T-helper 1 cell (primary cell): ENCODE measurements at regions not wholly inside any gene's neighbourhood (a gene's known extent, or its start where the extent isn't known, plus 50 kb on each side); places are given as distances from the start of the nearest gene placed in this dataset.

Experiments
- DNase-seq, 5 donors: peaks; one replicate each; pipeline ENCODE4 v3.0.0-alpha.2; 2012 to 2020

- no peak for DNase-seq
These were observed 87.9 kb upstream of the SPON1 start for GRCh38 chr11:13874597-13874996.

- DNase-seq: no peak
These were observed 86.9 kb upstream of the SPON1 start for GRCh38 chr11:13875643-13876042.

- DNase-seq: no peak
These were observed 86.1 kb upstream of the SPON1 start for GRCh38 chr11:13876423-13876822.

GRCh38 chr11:13878077-13878476 lies 84.4 kb upstream of the SPON1 start:
- no peak for DNase-seq

- no peak for DNase-seq
These were observed 81.9 kb upstream of the SPON1 start for GRCh38 chr11:13880634-13881033.

GRCh38 chr11:13881226-13881905 lies 81.2 kb upstream of the SPON1 start:
- no peak for DNase-seq

GRCh38 chr11:13883042-13883441 lies 79.5 kb upstream of the SPON1 start:
- peak in 1 of 5 donors; percentile 18 for DNase-seq

- DNase-seq: no peak
These were observed 78.9 kb upstream of the SPON1 start for GRCh38 chr11:13883589-13883988.

- DNase-seq: no peak
These were observed 78.2 kb upstream of the SPON1 start for GRCh38 chr11:13884158-13884799.

GRCh38 chr11:13885083-13885482 lies 77.4 kb upstream of the SPON1 start:
- DNase-seq: no peak

GRCh38 chr11:13889552-13890249 lies 72.8 kb upstream of the SPON1 start:
- DNase-seq: no peak

GRCh38 chr11:13891911-13892310 lies 70.6 kb upstream of the SPON1 start:
- no peak for DNase-seq

- no peak for DNase-seq
These were observed 66.1 kb upstream of the SPON1 start for GRCh38 chr11:13896175-13896980.

- DNase-seq: no peak
These were observed 65.6 kb upstream of the SPON1 start for GRCh38 chr11:13896981-13897353.

GRCh38 chr11:13897646-13898276 lies 64.8 kb upstream of the SPON1 start:
- DNase-seq: no peak

GRCh38 chr11:13899603-13900002 lies 62.9 kb upstream of the SPON1 start:
- DNase-seq: no peak

- DNase-seq: no peak
These were observed 60.0 kb upstream of the SPON1 start for GRCh38 chr11:13902523-13902922.

- DNase-seq: no peak
These were observed 57.3 kb upstream of the SPON1 start for GRCh38 chr11:13905137-13905781.

- DNase-seq: no peak
These were observed 54.8 kb upstream of the SPON1 start for GRCh38 chr11:13907678-13908077.

- no peak for DNase-seq
These were observed 54.0 kb upstream of the SPON1 start for GRCh38 chr11:13908535-13908934.
